ENCODE measurements at regions not wholly inside any gene's neighbourhood (a gene's known extent, or its start where the extent isn't known, plus 50 kb on each side); places are given as distances from the start of the nearest gene placed in this dataset.
"Not testable (repeated sequence)": the region's sequence is repeated elsewhere in the genome, so short reads cannot be mapped to it uniquely, and the experiment has no call there.

DNA sequence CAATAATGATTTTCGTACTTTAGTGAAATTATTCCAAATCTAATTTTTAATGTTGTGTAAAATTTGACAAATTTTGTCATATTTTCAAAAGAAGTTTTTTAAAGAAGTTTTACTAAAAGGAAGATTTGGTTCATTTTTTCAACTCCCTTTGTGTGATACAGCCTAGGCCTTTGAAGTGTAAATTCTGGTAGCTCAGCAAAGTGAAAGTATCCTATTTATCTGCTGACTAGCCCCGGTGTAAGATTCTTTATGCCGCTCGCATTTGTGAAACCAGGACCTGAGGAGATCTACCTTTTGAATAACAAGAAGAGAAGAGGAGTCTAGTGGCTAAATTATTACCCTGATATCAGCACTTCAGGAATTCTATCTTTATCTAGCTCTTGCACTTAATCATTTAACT, 177.4 kb downstream of the JRKL start:
- TF ChIP-seq, protein P1, sequence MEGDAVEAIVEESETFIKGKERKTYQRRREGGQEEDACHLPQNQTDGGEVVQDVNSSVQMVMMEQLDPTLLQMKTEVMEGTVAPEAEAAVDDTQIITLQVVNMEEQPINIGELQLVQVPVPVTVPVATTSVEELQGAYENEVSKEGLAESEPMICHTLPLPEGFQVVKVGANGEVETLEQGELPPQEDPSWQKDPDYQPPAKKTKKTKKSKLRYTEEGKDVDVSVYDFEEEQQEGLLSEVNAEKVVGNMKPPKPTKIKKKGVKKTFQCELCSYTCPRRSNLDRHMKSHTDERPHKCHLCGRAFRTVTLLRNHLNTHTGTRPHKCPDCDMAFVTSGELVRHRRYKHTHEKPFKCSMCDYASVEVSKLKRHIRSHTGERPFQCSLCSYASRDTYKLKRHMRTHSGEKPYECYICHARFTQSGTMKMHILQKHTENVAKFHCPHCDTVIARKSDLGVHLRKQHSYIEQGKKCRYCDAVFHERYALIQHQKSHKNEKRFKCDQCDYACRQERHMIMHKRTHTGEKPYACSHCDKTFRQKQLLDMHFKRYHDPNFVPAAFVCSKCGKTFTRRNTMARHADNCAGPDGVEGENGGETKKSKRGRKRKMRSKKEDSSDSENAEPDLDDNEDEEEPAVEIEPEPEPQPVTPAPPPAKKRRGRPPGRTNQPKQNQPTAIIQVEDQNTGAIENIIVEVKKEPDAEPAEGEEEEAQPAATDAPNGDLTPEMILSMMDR (IDR thresholded peaks at IDR 0.05; ENCODE audit: insufficient read depth, low read depth, low read length): no peak
- peak overlapping the region; percentile 3 for H3K4me3 ChIP-seq (ENCODE audit: low read depth, low read length)
- DNase-seq (ENCODE audit: low read depth): peak; percentile 3

DNA sequence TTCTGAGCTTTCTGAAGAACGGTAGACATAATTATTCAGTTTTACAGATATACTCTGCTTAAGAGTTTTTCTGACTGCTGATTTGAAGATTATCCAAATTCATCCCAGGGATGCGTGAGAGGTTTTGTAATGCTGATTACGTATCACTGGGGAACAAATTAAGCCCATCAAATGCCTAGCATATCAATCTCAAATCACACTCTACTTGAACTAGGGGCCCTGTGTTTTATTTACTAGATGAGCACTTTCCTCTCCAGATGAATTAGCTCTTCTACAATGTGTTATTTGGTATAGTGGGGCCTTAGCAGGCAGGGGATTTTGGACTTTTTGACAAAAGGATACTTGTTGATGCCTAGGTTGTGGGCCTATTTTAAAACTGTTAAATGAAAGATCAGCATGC, 177.9 kb downstream of the JRKL start:
- DNase-seq (ENCODE audit: low read depth): no peak
- no peak overlapping the region for H3K4me3 ChIP-seq (ENCODE audit: low read depth, low read length)
- TF ChIP-seq, protein P1 (IDR thresholded peaks at IDR 0.05; ENCODE audit: insufficient read depth, low read depth, low read length): no peak

DNA sequence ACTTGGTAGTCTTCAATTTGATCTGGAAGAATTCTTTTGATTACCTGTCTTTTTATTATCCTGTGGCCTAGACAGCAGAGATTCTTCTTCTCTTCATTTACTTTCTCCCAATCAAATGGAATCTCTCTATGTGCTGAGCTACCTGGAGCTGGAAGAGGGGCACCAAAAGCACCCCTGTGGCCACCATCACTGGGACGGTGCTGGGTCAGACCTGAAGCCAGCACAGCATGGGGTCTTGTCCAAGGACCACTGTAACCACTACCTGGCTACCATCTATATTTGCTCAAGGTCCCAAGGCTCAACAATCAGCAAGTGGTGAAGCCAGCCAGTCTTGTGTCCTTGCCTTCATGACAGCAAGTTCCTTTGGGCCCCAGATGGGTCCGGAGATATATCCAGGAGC, 186.6 kb downstream of the JRKL start:
- H3K4me3 ChIP-seq (ENCODE audit: low read depth, low read length): no peak overlapping the region
- TF ChIP-seq, protein P1 (IDR thresholded peaks at IDR 0.05; ENCODE audit: insufficient read depth, low read depth, low read length): no peak
- DNase-seq (ENCODE audit: low read depth): no peak

DNA sequence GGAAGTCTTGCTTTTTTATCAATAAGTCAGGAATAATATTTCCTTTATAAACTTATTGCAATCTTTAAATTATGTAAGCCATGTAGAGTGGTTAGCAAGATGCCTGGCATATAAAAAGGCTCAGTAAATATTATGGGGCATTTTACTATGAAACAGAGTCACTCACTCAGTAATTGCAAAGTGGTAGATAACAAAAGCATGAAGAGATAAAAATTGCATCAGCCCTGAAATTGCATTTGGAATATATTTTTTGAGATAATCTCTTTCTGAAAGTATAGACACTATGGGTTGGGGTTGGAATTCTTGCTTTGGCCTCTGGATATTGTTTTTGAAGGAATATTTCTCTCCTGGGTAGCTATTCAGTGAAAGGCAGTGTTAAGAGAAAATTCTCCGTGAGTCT, 188.6 kb downstream of the JRKL start:
- no peak overlapping the region for H3K4me3 ChIP-seq (ENCODE audit: low read depth, low read length)
- TF ChIP-seq, protein P1 (IDR thresholded peaks at IDR 0.05; ENCODE audit: insufficient read depth, low read depth, low read length): no peak
- no peak for DNase-seq (ENCODE audit: low read depth)

DNA sequence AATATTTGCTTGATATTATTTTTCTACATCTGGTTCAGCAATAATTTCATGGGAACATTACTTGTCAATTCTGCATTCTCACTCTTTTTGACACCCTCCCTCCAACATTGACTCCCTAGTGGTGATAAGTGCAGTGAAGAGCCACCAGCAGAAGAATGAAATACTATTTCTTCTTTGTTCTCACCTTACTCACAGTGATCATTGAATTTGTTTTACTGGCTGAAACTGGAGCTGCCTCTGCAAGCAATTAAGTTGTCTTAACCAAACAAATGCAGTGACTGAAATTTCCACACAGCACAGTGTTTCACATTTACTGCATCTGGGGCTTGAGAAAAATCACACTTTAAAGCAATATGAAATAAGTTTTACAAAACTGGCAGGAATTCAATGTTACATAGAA, 189.8 kb downstream of the JRKL start:
- no peak for DNase-seq (ENCODE audit: low read depth)
- H3K4me3 ChIP-seq (ENCODE audit: low read depth, low read length): no peak overlapping the region
- TF ChIP-seq, protein P1 (IDR thresholded peaks at IDR 0.05; ENCODE audit: insufficient read depth, low read depth, low read length): no peak

DNA sequence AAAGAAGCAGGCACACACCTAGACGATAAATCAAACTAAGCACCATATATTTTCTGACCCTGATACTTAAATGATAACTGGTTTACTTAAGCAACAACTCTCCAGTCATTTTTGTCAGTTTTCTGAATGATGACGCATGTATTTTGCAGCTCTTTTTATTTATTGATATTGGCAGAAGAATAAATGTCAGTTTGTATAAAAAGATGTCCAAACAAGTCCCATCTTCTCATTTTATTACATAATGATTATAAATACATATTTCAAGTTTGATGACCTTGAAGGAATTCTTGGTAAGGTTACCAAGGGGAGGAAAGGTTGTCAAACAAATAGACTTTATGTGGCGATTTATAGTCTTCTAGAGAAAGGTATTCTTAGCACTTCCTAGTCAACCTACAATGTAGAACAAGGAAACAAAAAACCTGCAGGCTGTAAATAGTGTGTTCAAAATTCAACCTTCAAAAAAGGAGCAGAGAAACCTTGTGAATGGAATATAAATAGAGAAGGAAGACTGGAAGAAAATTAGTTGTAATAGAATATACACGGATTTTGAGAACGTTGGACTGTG, 190.7 kb downstream of the JRKL start:
- TF ChIP-seq, protein P1 (IDR thresholded peaks at IDR 0.05; ENCODE audit: insufficient read depth, low read depth, low read length): no peak
- no peak overlapping the region for H3K4me3 ChIP-seq (ENCODE audit: low read depth, low read length)
- no peak for DNase-seq (ENCODE audit: low read depth)

DNA sequence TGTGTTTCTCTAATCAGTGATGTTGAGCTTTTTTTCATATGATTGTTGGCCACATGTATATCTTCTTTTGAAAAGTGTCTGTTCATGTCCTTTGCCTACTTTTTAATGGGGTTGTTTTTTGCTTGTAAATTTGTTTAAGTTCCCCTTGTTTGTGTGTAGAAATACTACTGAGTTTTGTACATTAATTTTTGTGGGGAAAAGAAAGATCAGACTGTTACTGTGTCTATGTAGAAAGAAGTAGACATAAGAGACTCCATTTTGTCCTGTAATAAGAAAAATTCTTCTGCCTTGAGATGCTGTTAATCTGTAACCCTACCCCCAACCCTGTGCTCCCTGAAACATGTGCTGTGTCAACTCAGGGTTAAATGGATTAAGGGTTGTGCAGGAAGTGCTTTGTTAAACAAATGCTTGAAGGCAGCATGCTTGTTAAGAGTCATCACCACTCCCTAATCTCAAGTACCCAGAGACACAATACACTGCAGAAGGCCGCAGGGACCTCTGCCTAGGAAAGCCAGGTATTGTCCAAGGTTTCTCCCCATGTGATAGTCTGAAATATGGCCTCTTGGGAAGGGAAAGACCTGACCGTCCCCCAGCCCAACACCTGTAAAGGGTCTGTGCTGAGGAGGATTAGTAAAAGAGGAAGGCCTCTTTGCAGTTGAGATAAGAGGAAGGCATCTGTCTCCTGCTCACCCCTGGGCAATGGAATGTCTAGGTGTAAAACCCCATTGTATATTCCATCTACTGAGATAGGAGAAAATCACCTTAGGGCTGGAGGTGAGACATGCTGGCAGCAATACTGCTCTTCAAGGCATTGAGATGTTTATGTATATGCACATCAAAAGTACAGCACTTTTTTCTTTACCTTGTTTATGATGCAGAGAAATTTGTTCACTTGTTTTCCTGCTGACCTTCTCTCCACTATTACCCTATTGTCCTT, 196.4 kb downstream of the JRKL start:
- DNase-seq (ENCODE audit: low read depth); H3K4me3 ChIP-seq (ENCODE audit: low read depth, low read length): not testable (repeated sequence)

DNA sequence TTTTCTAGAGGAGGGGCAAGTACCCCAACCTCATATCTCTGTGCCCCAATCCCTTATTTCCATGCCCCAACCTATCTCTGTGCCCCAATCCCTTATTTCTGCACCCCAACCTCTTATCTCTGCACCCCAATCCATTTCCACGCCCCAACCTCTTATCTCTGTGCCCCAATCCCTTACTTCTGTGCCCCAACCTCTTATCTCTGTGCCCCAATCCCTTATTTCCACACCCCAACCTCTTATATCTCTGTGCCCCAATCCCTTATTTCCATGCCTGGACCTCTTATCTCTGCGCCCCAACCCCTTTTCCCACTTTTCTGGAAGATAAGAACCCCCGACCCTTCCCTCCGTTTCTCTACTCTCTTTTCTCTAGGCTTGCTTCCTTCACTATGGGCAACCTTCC, 199.0 kb downstream of the JRKL start:
- not testable (repeated sequence) for DNase-seq (ENCODE audit: low read depth); H3K4me3 ChIP-seq (ENCODE audit: low read depth, low read length)

Data from fibroblast of villous mesenchyme (primary cell).